Daoy (cell line): ENCODE measurements at regions not wholly inside any gene's neighbourhood (a gene's known extent, or its start where the extent isn't known, plus 50 kb on each side); places are given as distances from the start of the nearest gene placed in this dataset.

ENCODE experiments used
- DNase-seq: peaks from one replicate; pipeline ENCODE4 v3.0.0-alpha.2; 2015; ENCODE audit warnings: low read depth

GRCh38 chr16:9186061-9186460 lies 94.6 kb downstream of the HAPSTR1 start:
- no peak for DNase-seq

- no peak for DNase-seq
Observed at GRCh38 chr16:9188721-9189120, 97.3 kb downstream of the HAPSTR1 start.

- DNase-seq, result no peak
Observed at GRCh38 chr16:9191274-9191850, 99.9 kb downstream of the HAPSTR1 start.

- DNase-seq, result peak; percentile 55
Observed at GRCh38 chr16:9192746-9193145, 101.3 kb downstream of the HAPSTR1 start.

- DNase-seq, result no peak
Observed at GRCh38 chr16:9195287-9195686, 103.8 kb downstream of the HAPSTR1 start.

- no peak for DNase-seq
Observed at GRCh38 chr16:9197957-9198661, 106.7 kb downstream of the HAPSTR1 start.

- peak; percentile 46 for DNase-seq
Observed at GRCh38 chr16:9199311-9199710, 107.9 kb downstream of the HAPSTR1 start.

GRCh38 chr16:9199751-9200150 lies 108.3 kb downstream of the HAPSTR1 start:
- DNase-seq, result no peak

GRCh38 chr16:9203956-9204355 lies 112.5 kb downstream of the HAPSTR1 start:
- no peak for DNase-seq

GRCh38 chr16:9205661-9206060 lies 114.2 kb downstream of the HAPSTR1 start:
- no peak for DNase-seq

GRCh38 chr16:9206156-9206555 lies 114.7 kb downstream of the HAPSTR1 start:
- no peak for DNase-seq

GRCh38 chr16:9212621-9213020 lies 121.2 kb downstream of the HAPSTR1 start:
- peak; percentile 4 for DNase-seq

GRCh38 chr16:9219813-9220212 lies 128.4 kb downstream of the HAPSTR1 start:
- no peak for DNase-seq

- peak; percentile 38 for DNase-seq
Observed at GRCh38 chr16:9225527-9226316, 134.3 kb downstream of the HAPSTR1 start.

- DNase-seq, result no peak
Observed at GRCh38 chr16:9226924-9227323, 135.5 kb downstream of the HAPSTR1 start.

GRCh38 chr16:9231039-9231438 lies 139.6 kb downstream of the HAPSTR1 start:
- DNase-seq, result no peak

GRCh38 chr16:9232102-9232770 lies 140.8 kb downstream of the HAPSTR1 start:
- no peak for DNase-seq

GRCh38 chr16:9235867-9236266 lies 144.4 kb downstream of the HAPSTR1 start:
- no peak for DNase-seq

- DNase-seq, result no peak
Observed at GRCh38 chr16:9236319-9236718, 144.9 kb downstream of the HAPSTR1 start.

- DNase-seq, result no peak
Observed at GRCh38 chr16:9238346-9238745, 146.9 kb downstream of the HAPSTR1 start.

GRCh38 chr16:9241177-9241576 lies 149.7 kb downstream of the HAPSTR1 start:
- DNase-seq, result no peak

- DNase-seq, result no peak
Observed at GRCh38 chr16:9248162-9248561, 156.7 kb downstream of the HAPSTR1 start.
